ENCODE measurements at regions not wholly inside any gene's neighbourhood (a gene's known extent, or its start where the extent isn't known, plus 50 kb on each side); places are given as distances from the start of the nearest gene placed in this dataset.
"Not testable (repeated sequence)": the region's sequence is repeated elsewhere in the genome, so short reads cannot be mapped to it uniquely, and the experiment has no call there.

DNA sequence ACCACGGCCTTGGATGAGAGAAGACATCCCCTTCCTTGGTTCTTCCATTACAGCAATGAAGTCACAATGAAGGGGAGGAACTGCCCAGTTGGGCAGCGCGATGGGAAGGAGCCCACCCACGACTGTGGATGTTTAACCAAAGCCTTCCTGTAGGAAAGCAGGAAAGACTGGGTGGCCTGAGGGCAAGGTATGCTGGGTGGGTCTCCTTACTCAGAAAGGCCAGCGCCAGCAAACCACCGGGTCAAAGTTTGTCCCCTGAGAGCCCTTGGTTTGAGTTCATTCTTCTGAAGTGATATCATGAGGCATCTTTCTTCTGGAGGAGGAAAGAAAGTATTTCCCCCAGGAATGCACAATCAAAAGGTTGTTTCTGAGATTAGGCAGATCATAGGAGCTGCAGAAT lies 105.2 kb downstream of the C16orf95 start:
- intact Hi-C loops (cut with DNase I): no loop called here
- Histone ChIP-seq H3K4me3 (no peak overlapping the region), H3K9me3 (no peaks in the 10 kb centered on the region), H3K27me3 (ENCODE audit: low read depth) (no peaks in the 10 kb centered on the region), H3K27ac (no peak overlapping the region), H3K36me3 (no peaks in the 10 kb centered on the region), H3K4me1 (no peaks in the 10 kb centered on the region)
- DNase-seq: no peak
- TF ChIP-seq, protein P1, sequence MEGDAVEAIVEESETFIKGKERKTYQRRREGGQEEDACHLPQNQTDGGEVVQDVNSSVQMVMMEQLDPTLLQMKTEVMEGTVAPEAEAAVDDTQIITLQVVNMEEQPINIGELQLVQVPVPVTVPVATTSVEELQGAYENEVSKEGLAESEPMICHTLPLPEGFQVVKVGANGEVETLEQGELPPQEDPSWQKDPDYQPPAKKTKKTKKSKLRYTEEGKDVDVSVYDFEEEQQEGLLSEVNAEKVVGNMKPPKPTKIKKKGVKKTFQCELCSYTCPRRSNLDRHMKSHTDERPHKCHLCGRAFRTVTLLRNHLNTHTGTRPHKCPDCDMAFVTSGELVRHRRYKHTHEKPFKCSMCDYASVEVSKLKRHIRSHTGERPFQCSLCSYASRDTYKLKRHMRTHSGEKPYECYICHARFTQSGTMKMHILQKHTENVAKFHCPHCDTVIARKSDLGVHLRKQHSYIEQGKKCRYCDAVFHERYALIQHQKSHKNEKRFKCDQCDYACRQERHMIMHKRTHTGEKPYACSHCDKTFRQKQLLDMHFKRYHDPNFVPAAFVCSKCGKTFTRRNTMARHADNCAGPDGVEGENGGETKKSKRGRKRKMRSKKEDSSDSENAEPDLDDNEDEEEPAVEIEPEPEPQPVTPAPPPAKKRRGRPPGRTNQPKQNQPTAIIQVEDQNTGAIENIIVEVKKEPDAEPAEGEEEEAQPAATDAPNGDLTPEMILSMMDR (IDR thresholded peaks at IDR 0.05): no peak
- ATAC-seq: no peak

DNA sequence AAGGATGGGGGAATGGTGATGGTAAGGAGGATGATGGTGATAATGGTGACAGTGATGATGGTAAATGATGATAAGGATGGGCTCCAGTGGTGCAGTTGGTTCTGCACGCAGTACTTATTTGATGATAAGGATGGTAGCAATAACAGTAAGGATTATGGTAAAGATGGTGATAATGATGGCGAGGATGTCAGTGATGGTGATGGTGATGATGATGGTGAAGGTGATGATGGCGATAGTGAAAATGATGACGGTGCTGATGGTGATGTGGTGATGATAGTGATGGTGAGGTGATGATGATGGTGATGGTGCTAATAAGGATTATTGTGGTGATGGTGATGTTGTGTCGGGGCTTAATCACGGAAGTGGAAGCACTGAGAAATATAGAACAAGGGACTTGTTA lies 103.7 kb downstream of the C16orf95 start:
- H3K36me3 ChIP-seq: no peaks in the 10 kb centered on the region
- no peaks in the 10 kb centered on the region for H3K27me3 ChIP-seq (ENCODE audit: low read depth)
- H3K9me3 ChIP-seq: no peaks in the 10 kb centered on the region
- no peaks in the 10 kb centered on the region for H3K4me1 ChIP-seq
- ATAC-seq (no peak), DNase-seq (no peak)
- TF ChIP-seq, protein P1 (IDR thresholded peaks at IDR 0.05): no peak
- H3K4me3 ChIP-seq: no peak overlapping the region
- no peak overlapping the region for H3K27ac ChIP-seq
- intact Hi-C loops (cut with DNase I): no loop called here

DNA sequence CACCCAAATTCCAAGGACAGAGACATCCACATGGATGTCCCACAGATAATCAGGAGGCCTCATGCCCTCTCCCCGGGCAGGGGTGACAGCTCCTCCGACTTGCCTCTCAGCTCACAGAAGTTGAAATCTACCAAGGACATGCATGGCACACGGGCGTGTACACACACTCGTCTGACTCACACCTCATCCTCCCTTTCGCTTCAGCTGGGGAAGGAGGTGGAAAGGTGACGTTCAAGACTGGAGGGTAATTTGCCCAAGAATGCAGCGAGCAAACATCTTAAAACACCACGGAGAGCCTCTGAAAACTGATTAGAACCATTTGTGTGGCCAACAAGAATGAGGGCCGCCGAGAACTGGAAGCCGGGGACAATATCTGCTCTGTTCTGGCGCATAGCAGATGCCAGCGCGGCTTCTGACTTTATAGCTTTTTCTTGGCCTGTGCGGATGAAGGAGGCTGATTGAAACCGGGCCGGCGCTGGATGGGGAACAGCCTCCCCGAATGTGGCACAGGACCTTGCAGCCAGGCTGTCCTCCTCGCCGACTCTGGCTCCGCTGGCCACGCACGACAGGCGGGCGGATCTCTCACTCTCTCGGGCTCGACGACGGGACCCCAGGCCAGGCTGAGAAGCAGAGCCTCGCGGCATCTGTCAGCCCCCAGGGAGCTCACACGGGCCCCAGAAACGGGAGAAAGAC lies 100.9 kb downstream of the C16orf95 start:
- Histone ChIP-seq H3K27ac (peak overlapping the region; percentile 78), H3K36me3 (no peaks in the 10 kb centered on the region), H3K4me1 (no peaks in the 10 kb centered on the region), H3K9me3 (no peaks in the 10 kb centered on the region), H3K27me3 (ENCODE audit: low read depth) (no peaks in the 10 kb centered on the region), H3K4me3 (peak overlapping the region; percentile 29)
- TF ChIP-seq, protein P1 (IDR thresholded peaks at IDR 0.05): no peak
- no peak for DNase-seq
- peak; percentile 54 to 81 for ATAC-seq
- intact Hi-C loops (cut with DNase I): no loop called here

DNA sequence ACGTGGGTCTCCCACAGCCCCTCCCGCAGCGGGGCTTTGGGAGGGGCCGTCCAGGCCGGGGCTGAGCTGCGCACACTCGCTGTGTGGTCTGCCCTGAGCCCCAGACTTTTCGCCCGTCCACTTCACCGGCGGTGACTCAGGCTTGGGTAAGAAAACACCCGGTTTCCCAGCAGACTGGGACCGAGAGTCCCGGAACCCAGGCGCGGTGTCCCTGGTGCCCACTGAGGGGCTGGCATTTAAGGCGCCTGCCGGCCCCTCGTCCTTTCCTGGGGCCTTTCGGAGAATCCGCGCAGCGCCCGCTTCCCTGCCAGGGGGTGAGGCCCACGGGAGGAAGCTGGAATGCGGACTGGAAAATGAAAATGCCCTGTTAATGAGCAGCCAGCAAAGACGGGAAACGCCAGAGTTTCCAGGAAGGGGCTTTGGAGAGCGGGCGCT lies 100.3 kb downstream of the C16orf95 start:
- ATAC-seq (peak; percentile 85 to 92), DNase-seq (peak; percentile 70)
- Histone ChIP-seq H3K4me3 (peak overlapping the region; percentile 29), H3K4me1 (no peaks in the 10 kb centered on the region), H3K27ac (peak overlapping the region; percentile 78), H3K27me3 (ENCODE audit: low read depth) (no peaks in the 10 kb centered on the region), H3K9me3 (no peaks in the 10 kb centered on the region), H3K36me3 (no peaks in the 10 kb centered on the region)
- TF ChIP-seq, protein P1 (IDR thresholded peaks at IDR 0.05): no peak
- intact Hi-C loops (cut with DNase I): no loop called here

DNA sequence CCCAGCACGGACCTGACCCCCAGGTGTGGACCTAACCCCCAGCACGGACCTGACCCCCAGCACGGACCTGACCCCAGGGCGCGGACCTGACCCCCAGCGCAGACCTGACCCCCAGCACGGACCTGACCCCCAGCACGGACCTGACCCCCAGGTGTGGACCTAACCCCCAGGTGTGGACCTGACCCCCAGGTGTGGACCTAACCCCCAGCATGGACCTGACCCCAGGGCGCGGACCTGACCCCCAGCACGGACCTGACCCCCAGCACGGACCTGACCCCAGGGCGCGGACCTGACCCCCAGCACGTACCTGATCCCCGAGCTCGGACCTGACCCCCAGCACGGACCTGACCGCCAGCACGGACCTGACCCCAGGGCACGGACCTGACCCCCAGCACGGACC lies 99.4 kb downstream of the C16orf95 start:
- H3K27me3 ChIP-seq (ENCODE audit: low read depth); H3K9me3 ChIP-seq; H3K4me1 ChIP-seq; H3K36me3 ChIP-seq; H3K4me3 ChIP-seq; DNase-seq; H3K27ac ChIP-seq; intact Hi-C loops (cut with DNase I); ATAC-seq: not testable (repeated sequence)

DNA sequence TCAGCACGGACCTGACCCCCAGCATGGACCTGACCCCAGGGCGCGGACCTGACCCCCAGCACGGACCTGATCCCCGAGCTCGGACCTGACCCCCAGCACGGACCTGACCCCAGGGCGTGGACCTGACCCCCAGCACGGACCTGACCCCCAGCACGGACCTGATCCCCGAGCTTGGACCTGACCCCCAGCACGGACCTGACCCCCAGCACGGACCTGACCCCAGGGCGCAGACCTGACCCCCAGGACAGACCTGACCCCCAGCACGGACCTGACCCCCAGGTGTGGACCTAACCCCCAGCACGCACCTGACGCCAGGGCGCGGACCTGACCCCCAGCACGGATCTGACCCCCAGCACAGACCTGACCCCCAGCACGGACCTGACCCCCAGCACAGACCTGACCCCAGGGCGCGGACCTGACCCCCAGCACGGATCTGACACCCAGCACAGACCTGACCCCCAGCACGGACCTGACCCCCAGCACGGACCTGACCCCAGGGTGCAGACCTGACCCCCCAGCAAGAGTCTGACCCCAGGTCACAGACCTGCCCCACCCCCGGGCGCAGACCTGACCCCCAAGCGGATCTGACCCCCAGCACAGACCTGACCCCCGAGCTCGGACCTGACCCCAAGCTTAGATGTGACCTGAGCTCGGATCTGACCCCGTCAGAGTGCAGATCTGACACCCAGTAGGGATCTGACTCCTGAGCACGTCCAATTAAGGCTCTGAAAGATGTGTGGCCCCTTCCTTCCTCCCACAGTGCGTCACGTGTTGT lies 98.7 kb downstream of the C16orf95 start:
- no peak overlapping the region for H3K4me3 ChIP-seq
- no peaks in the 10 kb centered on the region for H3K9me3 ChIP-seq
- H3K4me1 ChIP-seq: no peaks in the 10 kb centered on the region
- no peaks in the 10 kb centered on the region for H3K36me3 ChIP-seq
- no peak for DNase-seq
- H3K27ac ChIP-seq: no peak overlapping the region
- intact Hi-C loops (cut with DNase I): no loop called here
- ATAC-seq: no peak
- no peaks in the 10 kb centered on the region for H3K27me3 ChIP-seq (ENCODE audit: low read depth)
- TF ChIP-seq, protein P1 (IDR thresholded peaks at IDR 0.05): no peak
